OCI-LY1 (cell line): ENCODE measurements at regions not wholly inside any gene's neighbourhood (a gene's known extent, or its start where the extent isn't known, plus 50 kb on each side); places are given as distances from the start of the nearest gene placed in this dataset.

ENCODE experiments used
- EZH2 ChIP-seq: fragments of 200-600 bp; sonication (generic), shearing (Covaris generic); IDR thresholded peaks from 2 replicates; pipeline ENCODE4 v1.8.0; 2017; ENCODE audit warnings: borderline replicate concordance, mixed run types, mild to moderate bottlenecking, antibody characterized with exemption, low read length, moderate library complexity, mixed read lengths
- TF ChIP-seq, protein P1 (sequence below): fragments of 200-600 bp; sonication (generic), shearing (Covaris generic); IDR thresholded peaks from 2 replicates; pipeline ENCODE4 v1.5.1; 2017; ENCODE audit warnings: mild to moderate bottlenecking, antibody characterized with exemption, low read length, moderate library complexity, mixed read lengths

DNA sequence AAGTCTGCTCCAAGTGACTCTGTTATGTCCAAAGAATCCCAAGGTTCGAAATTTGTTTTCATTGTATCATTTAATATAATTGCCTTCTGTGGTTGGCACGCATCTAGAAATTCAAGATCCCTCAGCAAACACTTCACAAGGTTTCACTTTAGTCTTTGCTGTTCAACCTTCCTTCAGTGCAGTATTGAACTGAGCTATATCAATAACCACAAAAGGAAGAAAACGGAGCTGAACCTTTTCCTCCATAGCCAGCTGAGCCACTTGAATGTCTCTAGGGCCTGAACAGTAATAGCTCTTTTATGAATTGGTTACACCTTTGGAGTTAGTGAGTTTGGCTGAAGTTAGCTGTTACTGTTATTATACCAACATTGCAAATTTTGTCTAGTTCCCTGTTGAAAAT, 357.7 kb upstream of the HNRNPA3 start:
- TF ChIP-seq, protein P1, sequence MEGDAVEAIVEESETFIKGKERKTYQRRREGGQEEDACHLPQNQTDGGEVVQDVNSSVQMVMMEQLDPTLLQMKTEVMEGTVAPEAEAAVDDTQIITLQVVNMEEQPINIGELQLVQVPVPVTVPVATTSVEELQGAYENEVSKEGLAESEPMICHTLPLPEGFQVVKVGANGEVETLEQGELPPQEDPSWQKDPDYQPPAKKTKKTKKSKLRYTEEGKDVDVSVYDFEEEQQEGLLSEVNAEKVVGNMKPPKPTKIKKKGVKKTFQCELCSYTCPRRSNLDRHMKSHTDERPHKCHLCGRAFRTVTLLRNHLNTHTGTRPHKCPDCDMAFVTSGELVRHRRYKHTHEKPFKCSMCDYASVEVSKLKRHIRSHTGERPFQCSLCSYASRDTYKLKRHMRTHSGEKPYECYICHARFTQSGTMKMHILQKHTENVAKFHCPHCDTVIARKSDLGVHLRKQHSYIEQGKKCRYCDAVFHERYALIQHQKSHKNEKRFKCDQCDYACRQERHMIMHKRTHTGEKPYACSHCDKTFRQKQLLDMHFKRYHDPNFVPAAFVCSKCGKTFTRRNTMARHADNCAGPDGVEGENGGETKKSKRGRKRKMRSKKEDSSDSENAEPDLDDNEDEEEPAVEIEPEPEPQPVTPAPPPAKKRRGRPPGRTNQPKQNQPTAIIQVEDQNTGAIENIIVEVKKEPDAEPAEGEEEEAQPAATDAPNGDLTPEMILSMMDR, result no peak
- no peak for TF ChIP-seq EZH2
